ENCODE measurements at regions not wholly inside any gene's neighbourhood (a gene's known extent, or its start where the extent isn't known, plus 50 kb on each side); places are given as distances from the start of the nearest gene placed in this dataset.
"Not testable (repeated sequence)": the region's sequence is repeated elsewhere in the genome, so short reads cannot be mapped to it uniquely, and the experiment has no call there.

- H3K4me3 ChIP-seq (ENCODE audit: insufficient read depth, low read depth, low read length); DNase-seq; H3K36me3 ChIP-seq (replicated peaks; ENCODE audit: control insufficient read depth, insufficient read depth, low read length); H3K27me3 ChIP-seq (ENCODE audit: control insufficient read depth, insufficient read depth, low read length): not testable (repeated sequence)
These were observed 2240.6 kb downstream of the EPHA3 start for GRCh38 chr3:91348064-91348463.

GRCh38 chr3:91349072-91349471 is 2241.7 kb downstream of the EPHA3 start:
- H3K4me3 ChIP-seq (ENCODE audit: insufficient read depth, low read depth, low read length); DNase-seq; H3K27me3 ChIP-seq (ENCODE audit: control insufficient read depth, insufficient read depth, low read length); H3K36me3 ChIP-seq (replicated peaks; ENCODE audit: control insufficient read depth, insufficient read depth, low read length): not testable (repeated sequence)

- DNase-seq; H3K27me3 ChIP-seq (ENCODE audit: control insufficient read depth, insufficient read depth, low read length); H3K4me3 ChIP-seq (ENCODE audit: insufficient read depth, low read depth, low read length); H3K36me3 ChIP-seq (replicated peaks; ENCODE audit: control insufficient read depth, insufficient read depth, low read length): not testable (repeated sequence)
These were observed 2244.7 kb downstream of the EPHA3 start for GRCh38 chr3:91352161-91352560.

- not testable (repeated sequence) for DNase-seq; H3K4me3 ChIP-seq (ENCODE audit: insufficient read depth, low read depth, low read length); H3K27me3 ChIP-seq (ENCODE audit: control insufficient read depth, insufficient read depth, low read length); H3K36me3 ChIP-seq (replicated peaks; ENCODE audit: control insufficient read depth, insufficient read depth, low read length)
These were observed 2251.9 kb downstream of the EPHA3 start for GRCh38 chr3:91359278-91359677.

DNA sequence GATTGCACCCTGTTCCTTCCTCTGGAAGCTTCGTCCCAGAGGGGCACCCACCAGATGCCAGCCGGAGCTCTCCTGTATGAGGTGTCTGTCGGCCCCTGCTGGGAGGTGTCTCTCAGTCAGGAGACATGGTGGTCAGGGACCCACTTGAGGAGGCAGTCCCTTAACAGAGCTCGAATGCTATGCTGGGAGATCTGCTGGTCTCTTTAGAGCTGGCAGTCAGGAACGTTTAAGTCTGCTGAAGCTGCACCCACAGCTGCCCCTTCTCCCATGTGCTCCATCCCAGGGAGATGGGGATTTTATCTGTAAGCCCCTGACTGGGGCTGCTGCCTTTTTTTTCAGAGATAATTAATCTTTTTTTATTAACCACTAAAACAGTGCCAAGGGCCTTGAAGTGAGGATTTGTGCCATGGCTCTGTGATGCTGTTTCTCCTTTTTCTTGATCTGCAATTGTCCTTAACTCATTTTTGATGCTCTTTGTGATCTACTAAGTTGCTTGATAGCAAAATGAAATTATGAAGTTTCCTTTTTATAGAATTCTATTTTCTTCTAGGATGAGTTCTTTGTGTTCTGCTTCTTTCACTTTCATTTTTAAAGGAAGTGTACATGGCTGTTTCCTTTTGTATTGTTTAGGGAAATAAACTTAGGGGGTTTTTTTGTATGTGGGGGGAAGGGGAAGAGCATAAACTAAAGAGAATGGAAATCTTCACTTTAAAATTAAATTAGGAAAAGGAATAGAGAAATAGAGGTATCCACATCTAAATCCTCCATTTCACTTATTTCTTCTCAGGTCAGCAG is 2275.9 kb downstream of the EPHA3 start:
- DNase-seq; H3K27me3 ChIP-seq (ENCODE audit: control insufficient read depth, insufficient read depth, low read length); H3K36me3 ChIP-seq (replicated peaks; ENCODE audit: control insufficient read depth, insufficient read depth, low read length); H3K4me3 ChIP-seq (ENCODE audit: insufficient read depth, low read depth, low read length): not testable (repeated sequence)

DNA sequence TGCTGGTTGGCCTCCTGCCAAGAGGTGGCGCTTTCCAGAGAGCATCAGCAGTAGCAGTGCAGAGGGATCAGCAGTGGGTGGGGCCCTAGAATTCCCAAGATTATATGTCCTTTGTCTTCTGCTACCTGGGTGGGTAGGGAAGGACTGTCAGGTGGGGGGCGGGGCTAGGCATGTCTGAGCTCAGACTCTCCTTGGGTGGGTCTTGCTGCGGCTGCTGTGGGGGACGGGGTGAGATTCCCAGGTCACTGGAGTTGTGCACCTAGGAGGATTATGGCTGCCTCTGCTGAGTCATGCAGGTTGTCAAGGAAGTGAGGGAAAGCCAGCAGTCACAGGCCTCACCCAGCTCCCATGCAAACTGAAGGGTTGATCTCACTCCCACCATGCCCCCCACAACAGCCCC is 2296.5 kb downstream of the EPHA3 start:
- DNase-seq; H3K36me3 ChIP-seq (replicated peaks; ENCODE audit: control insufficient read depth, insufficient read depth, low read length); H3K4me3 ChIP-seq (ENCODE audit: insufficient read depth, low read depth, low read length); H3K27me3 ChIP-seq (ENCODE audit: control insufficient read depth, insufficient read depth, low read length): not testable (repeated sequence)

DNA sequence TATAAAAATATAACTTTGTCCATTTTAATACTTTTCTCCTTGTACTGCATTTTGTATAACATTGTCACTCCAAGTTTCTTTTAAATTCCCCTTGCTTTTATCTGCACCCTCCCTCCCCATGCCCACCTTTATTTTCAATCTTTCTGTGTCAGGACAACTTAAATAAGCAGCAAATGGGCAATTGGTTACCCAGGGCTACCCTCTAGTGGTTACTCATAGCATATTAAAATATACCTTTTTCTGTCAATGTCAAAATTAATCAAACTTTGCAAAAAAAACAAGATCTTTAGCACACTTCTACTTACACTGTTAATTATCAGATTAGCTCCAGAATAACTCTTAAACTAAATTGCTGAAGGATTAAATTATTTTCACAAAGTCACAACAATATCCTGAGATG is 2334.6 kb downstream of the EPHA3 start:
- H3K27me3 ChIP-seq (ENCODE audit: control insufficient read depth, insufficient read depth, low read length); H3K4me3 ChIP-seq (ENCODE audit: insufficient read depth, low read depth, low read length); DNase-seq; H3K36me3 ChIP-seq (replicated peaks; ENCODE audit: control insufficient read depth, insufficient read depth, low read length): not testable (repeated sequence)

- not testable (repeated sequence) for H3K36me3 ChIP-seq (replicated peaks; ENCODE audit: control insufficient read depth, insufficient read depth, low read length); DNase-seq; H3K4me3 ChIP-seq (ENCODE audit: insufficient read depth, low read depth, low read length); H3K27me3 ChIP-seq (ENCODE audit: control insufficient read depth, insufficient read depth, low read length)
These were observed 2335.1 kb downstream of the EPHA3 start for GRCh38 chr3:91442483-91442882.

GRCh38 chr3:91448379-91448778 is 2341.0 kb downstream of the EPHA3 start:
- not testable (repeated sequence) for DNase-seq; H3K4me3 ChIP-seq (ENCODE audit: insufficient read depth, low read depth, low read length); H3K36me3 ChIP-seq (replicated peaks; ENCODE audit: control insufficient read depth, insufficient read depth, low read length); H3K27me3 ChIP-seq (ENCODE audit: control insufficient read depth, insufficient read depth, low read length)

DNA sequence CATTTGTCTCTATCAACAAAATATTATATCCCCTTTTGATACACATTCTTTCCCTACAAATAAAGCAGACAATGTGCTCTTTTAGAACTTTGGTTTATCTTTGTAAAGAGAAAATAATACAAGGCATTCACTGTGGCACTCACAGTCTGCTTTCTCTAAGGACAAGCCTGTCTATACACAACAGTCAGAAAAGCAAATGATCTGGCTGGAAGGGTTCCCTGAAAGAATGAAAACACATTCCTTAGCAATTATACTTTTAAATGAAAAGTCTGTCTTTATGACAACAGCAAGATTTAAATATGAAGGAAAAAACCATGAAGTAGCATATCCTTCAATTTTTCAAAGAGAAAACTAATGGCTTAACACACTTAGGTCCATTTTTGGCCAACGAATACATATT is 2359.1 kb downstream of the EPHA3 start:
- H3K36me3 ChIP-seq (replicated peaks; ENCODE audit: control insufficient read depth, insufficient read depth, low read length); H3K4me3 ChIP-seq (ENCODE audit: insufficient read depth, low read depth, low read length); H3K27me3 ChIP-seq (ENCODE audit: control insufficient read depth, insufficient read depth, low read length); DNase-seq: not testable (repeated sequence)

- DNase-seq, result not testable (repeated sequence)
These were observed 2361.8 kb downstream of the EPHA3 start for GRCh38 chr3:91469251-91469650.

GRCh38 chr3:91485026-91485425 is 2377.6 kb downstream of the EPHA3 start:
- H3K27me3 ChIP-seq (ENCODE audit: control insufficient read depth, insufficient read depth, low read length); H3K36me3 ChIP-seq (replicated peaks; ENCODE audit: control insufficient read depth, insufficient read depth, low read length); H3K4me3 ChIP-seq (ENCODE audit: insufficient read depth, low read depth, low read length): not testable (repeated sequence)
- peak; percentile 0 for DNase-seq

More at GRCh38 chr3:91469251-91469650, 2361.8 kb downstream of the EPHA3 start:
- not testable (repeated sequence) for H3K27me3 ChIP-seq (ENCODE audit: control insufficient read depth, insufficient read depth, low read length); H3K36me3 ChIP-seq (replicated peaks; ENCODE audit: control insufficient read depth, insufficient read depth, low read length); H3K4me3 ChIP-seq (ENCODE audit: insufficient read depth, low read depth, low read length)

DNA sequence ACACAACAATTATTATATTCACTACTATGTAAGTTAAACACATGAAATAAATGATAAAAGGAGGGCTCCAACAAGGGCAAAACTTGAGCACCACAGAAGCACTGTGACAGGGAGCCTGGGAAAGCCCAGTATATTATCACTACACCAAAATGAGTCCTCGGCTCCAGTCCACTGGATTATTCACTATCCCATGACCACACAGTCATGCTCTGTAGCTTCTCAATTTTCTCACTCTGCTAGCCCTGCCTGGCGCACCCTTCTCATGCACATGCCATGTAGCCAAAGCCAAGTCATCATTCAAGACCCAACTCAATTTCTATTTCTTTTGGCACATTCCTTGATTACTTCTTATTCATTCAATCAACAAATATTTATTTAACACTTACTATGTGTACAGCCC is 2378.5 kb downstream of the EPHA3 start:
- not testable (repeated sequence) for H3K4me3 ChIP-seq (ENCODE audit: insufficient read depth, low read depth, low read length); DNase-seq; H3K36me3 ChIP-seq (replicated peaks; ENCODE audit: control insufficient read depth, insufficient read depth, low read length); H3K27me3 ChIP-seq (ENCODE audit: control insufficient read depth, insufficient read depth, low read length)

DNA sequence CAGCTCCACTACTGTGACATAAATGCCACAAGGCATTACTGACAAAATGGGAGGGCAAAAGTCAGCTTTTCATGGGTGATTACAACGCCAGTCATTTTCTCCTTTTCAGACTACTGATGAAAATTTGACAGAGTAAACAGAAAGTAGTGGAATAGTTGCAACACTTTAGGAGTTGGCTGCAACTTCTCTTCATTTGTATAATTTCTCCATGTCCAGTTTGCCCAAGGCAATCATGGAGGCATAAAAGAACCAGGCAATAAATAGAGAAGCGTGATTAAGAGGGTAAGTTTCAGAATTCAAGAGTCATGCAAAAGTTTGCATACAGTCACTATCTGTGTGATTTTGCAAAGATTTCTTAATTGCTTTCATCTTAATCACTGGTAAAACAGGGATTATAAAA is 2390.3 kb downstream of the EPHA3 start:
- not testable (repeated sequence) for H3K4me3 ChIP-seq (ENCODE audit: insufficient read depth, low read depth, low read length); DNase-seq; H3K36me3 ChIP-seq (replicated peaks; ENCODE audit: control insufficient read depth, insufficient read depth, low read length); H3K27me3 ChIP-seq (ENCODE audit: control insufficient read depth, insufficient read depth, low read length)

- not testable (repeated sequence) for DNase-seq; H3K36me3 ChIP-seq (replicated peaks; ENCODE audit: control insufficient read depth, insufficient read depth, low read length)
These were observed 2392.4 kb downstream of the EPHA3 start for GRCh38 chr3:91499850-91500249.

GRCh38 chr3:91504874-91505273 is 2397.5 kb downstream of the EPHA3 start:
- H3K36me3 ChIP-seq (replicated peaks; ENCODE audit: control insufficient read depth, insufficient read depth, low read length); DNase-seq; H3K27me3 ChIP-seq (ENCODE audit: control insufficient read depth, insufficient read depth, low read length); H3K4me3 ChIP-seq (ENCODE audit: insufficient read depth, low read depth, low read length): not testable (repeated sequence)

More at GRCh38 chr3:91499850-91500249, 2392.4 kb downstream of the EPHA3 start:
- H3K27me3 ChIP-seq (ENCODE audit: control insufficient read depth, insufficient read depth, low read length); H3K4me3 ChIP-seq (ENCODE audit: insufficient read depth, low read depth, low read length): not testable (repeated sequence)

All from H7 (cell line).